HL-60 (cell line): ENCODE measurements at regions not wholly inside any gene's neighbourhood (a gene's known extent, or its start where the extent isn't known, plus 50 kb on each side); places are given as distances from the start of the nearest gene placed in this dataset.

Experiments
- SPI1 ChIP-seq: IDR thresholded peaks from 2 replicates; pipeline ENCODE4 v1.6.1; 2012; ENCODE audit warnings: low read depth, mild to moderate bottlenecking, borderline replicate concordance
- TF ChIP-seq, protein P1 (sequence below): IDR thresholded peaks from one replicate; pipeline ENCODE4 v1.5.1; 2011; ENCODE audit warnings: low read length, control low read depth, inconsistent platforms; ENCODE audit not compliant: insufficient read depth

GRCh38 chr16:22664132-22664531, 149.8 kb upstream of the HS3ST2 start:
- TF ChIP-seq, protein P1, sequence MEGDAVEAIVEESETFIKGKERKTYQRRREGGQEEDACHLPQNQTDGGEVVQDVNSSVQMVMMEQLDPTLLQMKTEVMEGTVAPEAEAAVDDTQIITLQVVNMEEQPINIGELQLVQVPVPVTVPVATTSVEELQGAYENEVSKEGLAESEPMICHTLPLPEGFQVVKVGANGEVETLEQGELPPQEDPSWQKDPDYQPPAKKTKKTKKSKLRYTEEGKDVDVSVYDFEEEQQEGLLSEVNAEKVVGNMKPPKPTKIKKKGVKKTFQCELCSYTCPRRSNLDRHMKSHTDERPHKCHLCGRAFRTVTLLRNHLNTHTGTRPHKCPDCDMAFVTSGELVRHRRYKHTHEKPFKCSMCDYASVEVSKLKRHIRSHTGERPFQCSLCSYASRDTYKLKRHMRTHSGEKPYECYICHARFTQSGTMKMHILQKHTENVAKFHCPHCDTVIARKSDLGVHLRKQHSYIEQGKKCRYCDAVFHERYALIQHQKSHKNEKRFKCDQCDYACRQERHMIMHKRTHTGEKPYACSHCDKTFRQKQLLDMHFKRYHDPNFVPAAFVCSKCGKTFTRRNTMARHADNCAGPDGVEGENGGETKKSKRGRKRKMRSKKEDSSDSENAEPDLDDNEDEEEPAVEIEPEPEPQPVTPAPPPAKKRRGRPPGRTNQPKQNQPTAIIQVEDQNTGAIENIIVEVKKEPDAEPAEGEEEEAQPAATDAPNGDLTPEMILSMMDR = no peak
- no peak for TF ChIP-seq SPI1
